ENCODE measurements at regions not wholly inside any gene's neighbourhood (a gene's known extent, or its start where the extent isn't known, plus 50 kb on each side); places are given as distances from the start of the nearest gene placed in this dataset.
A peak's percentile ranks its signal among the peaks of the same experiment; 100 is the strongest.
"Not testable (repeated sequence)": the region's sequence is repeated elsewhere in the genome, so short reads cannot be mapped to it uniquely, and the experiment has no call there.

DNA sequence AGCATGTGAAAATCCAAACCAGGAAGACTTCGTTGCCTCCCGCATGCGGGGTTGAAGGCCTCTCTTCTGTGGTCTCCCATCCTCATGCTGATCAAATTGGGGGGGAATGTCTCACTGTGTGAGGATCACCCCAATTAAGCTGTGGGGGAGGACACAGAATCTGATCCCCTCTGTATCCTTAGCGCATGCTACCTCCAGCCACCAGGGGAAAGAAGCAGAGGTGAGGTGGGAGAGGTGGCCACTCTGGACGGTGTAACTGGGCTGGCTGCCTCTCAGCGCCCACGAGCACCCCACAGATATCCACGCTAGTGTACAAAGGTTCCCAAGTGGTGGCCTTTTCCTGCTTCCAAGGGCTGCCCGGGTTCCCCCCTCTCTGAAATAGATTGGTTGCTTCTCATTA lies 177.6 kb upstream of the PLGLB1 start:
- H3K27ac ChIP-seq; H3K36me3 ChIP-seq; intact Hi-C loops (cut with DNase I; ENCODE audit: low total_unique reads); DNase-seq; H3K4me1 ChIP-seq; in situ Hi-C loops (cut with MboI; ENCODE audit: low sequenced_read_pairs in 4 of 4); H3K27me3 ChIP-seq; ATAC-seq; H3K9me3 ChIP-seq; H3K4me3 ChIP-seq: not testable (repeated sequence)

- ATAC-seq; in situ Hi-C loops (cut with MboI; ENCODE audit: low sequenced_read_pairs in 4 of 4); intact Hi-C loops (cut with DNase I; ENCODE audit: low total_unique reads); H3K4me3 ChIP-seq; DNase-seq; H3K27ac ChIP-seq; H3K36me3 ChIP-seq; H3K9me3 ChIP-seq; H3K4me1 ChIP-seq; H3K27me3 ChIP-seq: not testable (repeated sequence)
Measured at GRCh38 chr2:87204569-87205147, 183.0 kb upstream of the PLGLB1 start.

- in situ Hi-C loops (cut with MboI; ENCODE audit: low sequenced_read_pairs in 4 of 4); ATAC-seq; H3K27ac ChIP-seq; H3K4me1 ChIP-seq; DNase-seq; H3K27me3 ChIP-seq; H3K36me3 ChIP-seq; H3K4me3 ChIP-seq; intact Hi-C loops (cut with DNase I; ENCODE audit: low total_unique reads); H3K9me3 ChIP-seq: not testable (repeated sequence)
Measured at GRCh38 chr2:87212938-87213337, 191.3 kb upstream of the PLGLB1 start.

GRCh38 chr2:87217005-87217404 lies 195.4 kb upstream of the PLGLB1 start:
- H3K27ac ChIP-seq; in situ Hi-C loops (cut with MboI; ENCODE audit: low sequenced_read_pairs in 4 of 4); H3K9me3 ChIP-seq; H3K4me3 ChIP-seq; ATAC-seq; H3K4me1 ChIP-seq; intact Hi-C loops (cut with DNase I; ENCODE audit: low total_unique reads); H3K27me3 ChIP-seq; DNase-seq; H3K36me3 ChIP-seq: not testable (repeated sequence)

GRCh38 chr2:87217741-87218410 lies 196.2 kb upstream of the PLGLB1 start:
- H3K4me3 ChIP-seq; H3K27me3 ChIP-seq; H3K36me3 ChIP-seq; intact Hi-C loops (cut with DNase I; ENCODE audit: low total_unique reads); H3K9me3 ChIP-seq; in situ Hi-C loops (cut with MboI; ENCODE audit: low sequenced_read_pairs in 4 of 4); H3K4me1 ChIP-seq; H3K27ac ChIP-seq: not testable (repeated sequence)
- ATAC-seq (peak; percentile 30 to 88), DNase-seq (peak in 1 of 2 donors; percentile 47)
- TF ChIP-seq CTCF (IDR thresholded peaks at IDR 0.05 in 4 of 5, conservative IDR thresholded peaks at IDR 0.05 in 1 of 5), result peak in 4 of 5 experiments; percentile 12 to 54 (median 36)

DNA sequence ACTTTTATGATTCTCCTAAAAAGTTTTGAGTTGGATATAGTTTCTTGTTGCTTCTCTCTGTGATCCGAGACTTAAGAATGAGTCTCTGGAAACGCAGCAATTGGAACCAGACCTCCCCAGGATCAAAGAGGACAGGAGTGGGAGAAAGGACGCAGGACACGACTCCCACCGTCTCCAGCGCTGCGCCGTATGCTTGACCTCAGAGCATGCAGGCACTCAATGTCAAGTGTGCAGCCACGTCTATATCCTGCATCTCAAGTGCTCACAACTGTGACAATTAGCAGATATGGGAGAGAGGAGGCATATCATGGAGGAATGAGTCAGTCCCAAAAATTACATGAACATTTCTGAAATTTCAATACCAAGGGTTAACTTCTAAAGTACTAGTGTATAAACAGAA lies 199.0 kb upstream of the PLGLB1 start:
- H3K4me1 ChIP-seq; intact Hi-C loops (cut with DNase I; ENCODE audit: low total_unique reads); in situ Hi-C loops (cut with MboI; ENCODE audit: low sequenced_read_pairs in 4 of 4); ATAC-seq; DNase-seq; H3K27ac ChIP-seq; H3K27me3 ChIP-seq; H3K9me3 ChIP-seq; H3K4me3 ChIP-seq; H3K36me3 ChIP-seq: not testable (repeated sequence)

- ATAC-seq; H3K4me3 ChIP-seq; in situ Hi-C loops (cut with MboI; ENCODE audit: low sequenced_read_pairs in 4 of 4); H3K36me3 ChIP-seq; H3K27me3 ChIP-seq; H3K4me1 ChIP-seq; H3K27ac ChIP-seq; H3K9me3 ChIP-seq; DNase-seq; intact Hi-C loops (cut with DNase I; ENCODE audit: low total_unique reads): not testable (repeated sequence)
Measured at GRCh38 chr2:87222131-87222530, 200.5 kb upstream of the PLGLB1 start.

DNA sequence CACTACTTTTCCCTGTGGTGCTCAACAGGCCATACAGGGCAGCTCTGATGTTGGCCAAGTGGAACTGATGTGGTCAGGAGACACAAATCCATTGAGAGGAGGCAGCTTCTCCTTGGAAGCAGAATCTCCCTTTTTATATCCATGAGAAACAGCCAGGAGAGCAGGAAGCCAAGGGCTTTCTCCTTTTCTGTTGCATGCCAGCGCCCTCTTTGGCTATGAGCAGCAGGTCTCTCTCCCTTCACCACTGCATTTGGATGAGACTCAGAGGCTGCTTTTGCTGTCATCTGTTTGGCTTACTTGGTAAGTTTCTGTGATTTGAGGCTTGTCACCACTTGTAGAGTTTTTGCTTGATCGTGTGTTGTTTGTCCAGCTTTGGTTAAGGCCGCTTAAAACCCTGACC lies 202.2 kb upstream of the PLGLB1 start:
- peak in 1 of 2 donors; percentile 41 for ATAC-seq
- H3K9me3 ChIP-seq; in situ Hi-C loops (cut with MboI; ENCODE audit: low sequenced_read_pairs in 4 of 4); H3K27me3 ChIP-seq; H3K27ac ChIP-seq; H3K4me1 ChIP-seq; DNase-seq; intact Hi-C loops (cut with DNase I; ENCODE audit: low total_unique reads); H3K36me3 ChIP-seq; H3K4me3 ChIP-seq: not testable (repeated sequence)
